CD4-positive, alpha-beta T cell treated with Interleukin-6 at 100 ng/mL for 8 hours (primary cell): ENCODE measurements at regions not wholly inside any gene's neighbourhood (a gene's known extent, or its start where the extent isn't known, plus 50 kb on each side); places are given as distances from the start of the nearest gene placed in this dataset.

Source experiments
- DNase-seq: peaks from one replicate; pipeline ENCODE4 v3.0.0-alpha.2; 2020; ENCODE audit warnings: mixed read lengths, low spot score

GRCh38 chr2:234339011-234339410 is 157.9 kb downstream of the ARL4C start:
- no peak for DNase-seq

GRCh38 chr2:234335661-234336228 is 161.1 kb downstream of the ARL4C start:
- peak; percentile 64 for DNase-seq

GRCh38 chr2:234334756-234335155 is 162.1 kb downstream of the ARL4C start:
- DNase-seq: no peak

GRCh38 chr2:234334151-234334550 is 162.7 kb downstream of the ARL4C start:
- DNase-seq: no peak

- no peak for DNase-seq
These were observed 163.4 kb downstream of the ARL4C start for GRCh38 chr2:234333168-234334130.

- DNase-seq: no peak
These were observed 164.9 kb downstream of the ARL4C start for GRCh38 chr2:234331966-234332365.

GRCh38 chr2:234331566-234331965 is 165.3 kb downstream of the ARL4C start:
- no peak for DNase-seq

GRCh38 chr2:234330902-234331301 is 166.0 kb downstream of the ARL4C start:
- DNase-seq: no peak

- no peak for DNase-seq
These were observed 167.5 kb downstream of the ARL4C start for GRCh38 chr2:234329202-234329960.

- no peak for DNase-seq
These were observed 168.4 kb downstream of the ARL4C start for GRCh38 chr2:234328444-234328990.

GRCh38 chr2:234326694-234327093 is 170.2 kb downstream of the ARL4C start:
- no peak for DNase-seq

- DNase-seq: no peak
These were observed 172.8 kb downstream of the ARL4C start for GRCh38 chr2:234324116-234324515.

- peak; percentile 15 for DNase-seq
These were observed 174.0 kb downstream of the ARL4C start for GRCh38 chr2:234322766-234323465.

- DNase-seq: no peak
These were observed 176.8 kb downstream of the ARL4C start for GRCh38 chr2:234320066-234320465.

- no peak for DNase-seq
These were observed 178.5 kb downstream of the ARL4C start for GRCh38 chr2:234318361-234318760.

- no peak for DNase-seq
These were observed 183.3 kb downstream of the ARL4C start for GRCh38 chr2:234313558-234313957.

- DNase-seq: no peak
These were observed 186.7 kb downstream of the ARL4C start for GRCh38 chr2:234310166-234310565.

- DNase-seq: no peak
These were observed 187.4 kb downstream of the ARL4C start for GRCh38 chr2:234309431-234309830.

- peak; percentile 83 for DNase-seq
These were observed 188.1 kb downstream of the ARL4C start for GRCh38 chr2:234308813-234309195.

- DNase-seq: no peak
These were observed 188.6 kb downstream of the ARL4C start for GRCh38 chr2:234308073-234308812.
